CD4-positive, alpha-beta T cell (primary cell): ENCODE measurements at regions not wholly inside any gene's neighbourhood (a gene's known extent, or its start where the extent isn't known, plus 50 kb on each side); places are given as distances from the start of the nearest gene placed in this dataset.

ENCODE experiments used
- ATAC-seq: fragments of 200-7000 bp; cut with Tn5 transposase; one replicate; pipeline ENCODE4 v1.10.0; 2022; ENCODE audit warnings: mild to moderate bottlenecking; ENCODE audit not compliant: poor library complexity
- CTCF ChIA-PET: fragments of 350-600 bp; sonication (Branson Sonifier 250); formaldehyde crosslinking; loops from one replicate; lab custom pipeline; 2021; ENCODE audit warnings: antibody characterized with exemption, inconsistent platforms; lab: Charles Lee
- POLR2A ChIA-PET: fragments of 350-600 bp; sonication (Branson Sonifier 250); formaldehyde crosslinking; loops from one replicate; lab custom pipeline; 2021; ENCODE audit warnings: antibody characterized with exemption, inconsistent platforms; lab: Charles Lee
- DNase-seq, 14 experiments: peaks; one replicate each; pipeline ENCODE4 v3.0.0-alpha.2; 2013 to 2020; ENCODE audit warnings: mixed read lengths in 2 of 14
- H3K27ac ChIP-seq, 2 donors: one replicate each; pipeline versions ENCODE4 v1.5.1 to v1.7.0; 2013; ENCODE audit warnings: low read length in 2 of 2, low read depth in 1 of 2, mild to moderate bottlenecking in 1 of 2
- H3K27me3 ChIP-seq, 2 experiments: 1 replicate in 1 of 2; 2 replicates in 1 of 2; pipeline versions ENCODE4 v1.6.1 to v1.7.0; 2013; ENCODE audit warnings: low read length in 2 of 2, control low read depth in 1 of 2, mild to moderate bottlenecking in 1 of 2, moderate library complexity in 1 of 2; ENCODE audit not compliant: insufficient read depth in 2 of 2, control insufficient read depth in 1 of 2
- H3K36me3 ChIP-seq: one replicate; pipeline ENCODE4 v1.6.1; 2013; ENCODE audit warnings: low read length, control low read depth; ENCODE audit not compliant: insufficient read depth
- H3K4me1 ChIP-seq: one replicate; pipeline ENCODE4 v1.6.1; 2013; ENCODE audit warnings: low read length, control low read depth; ENCODE audit not compliant: insufficient read depth
- H3K4me3 ChIP-seq: one replicate; pipeline ENCODE4 v1.5.1; 2013; ENCODE audit warnings: mild to moderate bottlenecking, low read length, moderate library complexity
- H3K9me3 ChIP-seq, 2 experiments: 1 replicate in 1 of 2; 2 replicates in 1 of 2; pipeline versions ENCODE4 v1.6.1 to v1.7.0; 2013; ENCODE audit warnings: low read length in 2 of 2, mild to moderate bottlenecking in 2 of 2, control low read depth in 1 of 2, moderate library complexity in 1 of 2; ENCODE audit not compliant: control insufficient read depth in 1 of 2, insufficient read depth in 1 of 2
- H3K27ac Mint-ChIP-seq: one replicate; pipeline ENCODE4 v1.8.0; 2020; ENCODE audit warnings: mixed read lengths
- H3K27me3 Mint-ChIP-seq: one replicate; pipeline ENCODE4 v1.8.0; 2021; ENCODE audit warnings: mixed read lengths
- H3K36me3 Mint-ChIP-seq: one replicate; pipeline ENCODE4 v1.8.0; 2021; ENCODE audit warnings: low read depth, mixed read lengths
- H3K4me1 Mint-ChIP-seq: one replicate; pipeline ENCODE4 v1.8.0; 2021; ENCODE audit warnings: low read depth, mixed read lengths
- H3K4me3 Mint-ChIP-seq: one replicate; pipeline ENCODE4 v1.8.0; 2020; ENCODE audit warnings: mild to moderate bottlenecking, mixed read lengths
- H3K9me3 Mint-ChIP-seq: one replicate; pipeline ENCODE4 v1.8.0; 2020; ENCODE audit warnings: mixed read lengths
- CTCF ChIP-seq: fragments of 200-600 bp; IDR thresholded peaks from one replicate; pipeline ENCODE4 v1.8.0; 2022; ENCODE audit warnings: antibody characterized with exemption, mild to moderate bottlenecking
- intact Hi-C, 2 experiments: fragments of 100-400 bp; cut with DNase I in 1 of 2; cut with micrococcal nuclease in 1 of 2; formaldehyde crosslinking; loops; one replicate each; pipeline versions ENCODE4 v1.15.1 to v1.9.0; 2023 to 2025; cut with DNase I, micrococcal nuclease

- H3K27ac Mint-ChIP-seq: no peak overlapping the region
- ATAC-seq (no peak), DNase-seq (no peak)
- no peak overlapping the region for H3K27ac ChIP-seq
- H3K27me3 Mint-ChIP-seq: no peaks in the 10 kb centered on the region
- no peaks in the 10 kb centered on the region for H3K36me3 ChIP-seq
- intact Hi-C loops: no loop called here
- POLR2A ChIA-PET: no interaction called here
- no peak overlapping the region for H3K4me3 ChIP-seq
- H3K4me3 Mint-ChIP-seq: no peak overlapping the region
- H3K9me3 Mint-ChIP-seq: peaks cover 12% of the 10 kb centered on the region
- no peaks in the 10 kb centered on the region for H3K36me3 Mint-ChIP-seq
- CTCF ChIA-PET: no interaction called here
- H3K4me1 ChIP-seq: no peaks in the 10 kb centered on the region
- H3K4me1 Mint-ChIP-seq: no peaks in the 10 kb centered on the region
- no peaks in the 10 kb centered on the region for H3K27me3 ChIP-seq
- H3K9me3 ChIP-seq: no peaks in the 10 kb centered on the region
- TF ChIP-seq CTCF: no peak
These were observed 616.7 kb downstream of the KCNJ2 start for GRCh38 chr17:70786081-70786480.

GRCh38 chr17:70787721-70788300 lies 618.5 kb downstream of the KCNJ2 start:
- peaks cover 12% of the 10 kb centered on the region for H3K9me3 Mint-ChIP-seq
- DNase-seq (no peak), ATAC-seq (no peak)
- CTCF ChIA-PET: no interaction called here
- no peaks in the 10 kb centered on the region for H3K36me3 Mint-ChIP-seq
- POLR2A ChIA-PET: no interaction called here
- Histone ChIP-seq H3K4me3 (no peak overlapping the region), H3K36me3 (no peaks in the 10 kb centered on the region), H3K9me3 (no peaks in the 10 kb centered on the region), H3K27me3 (no peaks in the 10 kb centered on the region), H3K4me1 (no peaks in the 10 kb centered on the region), H3K27ac (no peak overlapping the region)
- no peak for TF ChIP-seq CTCF
- intact Hi-C loops: no loop called here
- H3K27me3 Mint-ChIP-seq: no peaks in the 10 kb centered on the region
- no peak overlapping the region for H3K27ac Mint-ChIP-seq
- no peaks in the 10 kb centered on the region for H3K4me1 Mint-ChIP-seq
- no peak overlapping the region for H3K4me3 Mint-ChIP-seq

GRCh38 chr17:70791748-70792443 lies 622.6 kb downstream of the KCNJ2 start:
- Histone ChIP-seq H3K36me3 (no peaks in the 10 kb centered on the region), H3K9me3 (no peaks in the 10 kb centered on the region), H3K27me3 (no peaks in the 10 kb centered on the region), H3K4me3 (no peak overlapping the region), H3K4me1 (no peaks in the 10 kb centered on the region), H3K27ac (no peak overlapping the region)
- Mint-ChIP-seq H3K9me3 (peaks cover 11% of the 10 kb centered on the region), H3K36me3 (no peaks in the 10 kb centered on the region), H3K4me1 (no peaks in the 10 kb centered on the region), H3K4me3 (no peak overlapping the region), H3K27me3 (no peaks in the 10 kb centered on the region), H3K27ac (no peak overlapping the region)
- ChIA-PET CTCF (no interaction called here), POLR2A (no interaction called here)
- intact Hi-C loops: no loop called here
- no peak for DNase-seq
- TF ChIP-seq CTCF: no peak
- no peak for ATAC-seq
